Endothelial cell of umbilical vein (primary cell): ENCODE measurements at regions not wholly inside any gene's neighbourhood (a gene's known extent, or its start where the extent isn't known, plus 50 kb on each side); places are given as distances from the start of the nearest gene placed in this dataset.

Source experiments
- CTCF ChIP-seq, 2 donors: IDR thresholded peaks; 1 replicate in 1 of 2; 2 replicates in 1 of 2; pipeline ENCODE4 v1.5.1; 2011; ENCODE audit warnings: low read length in 2 of 2, mild to moderate bottlenecking in 2 of 2, moderate library complexity in 2 of 2, control low read depth in 1 of 2, inconsistent platforms in 1 of 2, low read depth in 1 of 2; ENCODE audit not compliant: insufficient read depth in 1 of 2; ENCODE audit errors: extremely low read depth in 1 of 2
- EZH2 ChIP-seq: IDR thresholded peaks from 2 replicates; pipeline ENCODE4 v1.6.1; 2012; ENCODE audit warnings: borderline replicate concordance, low read depth, mild to moderate bottlenecking, moderate library complexity, low read length, inconsistent platforms; ENCODE audit not compliant: severe bottlenecking
- JUN ChIP-seq: IDR thresholded peaks from 2 replicates; pipeline ENCODE4 v1.6.1; 2011; ENCODE audit warnings: borderline replicate concordance, low read depth; ENCODE audit not compliant: insufficient read length, insufficient read depth
- MAX ChIP-seq: IDR thresholded peaks from 2 replicates; pipeline ENCODE4 v1.6.1; 2011; ENCODE audit not compliant: insufficient read depth, insufficient read length
- MYC ChIP-seq: IDR thresholded peaks from one replicate; pipeline ENCODE4 v1.6.1; 2011; ENCODE audit warnings: mild to moderate bottlenecking, low read depth, low read length
- POLR2A ChIP-seq: IDR thresholded peaks from 2 replicates; pipeline ENCODE4 v1.6.1; 2012; ENCODE audit warnings: low read depth, mild to moderate bottlenecking, control low read depth, low read length
- POLR2AphosphoS5 ChIP-seq: IDR thresholded peaks from 2 replicates; pipeline ENCODE4 v1.6.1; 2012; ENCODE audit warnings: low read depth, mild to moderate bottlenecking, control low read depth, low read length, moderate library complexity; ENCODE audit not compliant: insufficient read depth

GRCh38 chr9:83155733-83156132, 92.8 kb upstream of the RASEF start:
- no peak for TF ChIP-seq CTCF (IDR thresholded peaks at IDR 0.05; ENCODE audit: extremely low read depth in 1 of 2, insufficient read depth in 1 of 2, low read depth in 1 of 2, low read length in 2 of 2)
- no peak for TF ChIP-seq MAX
- no peak for TF ChIP-seq EZH2
- TF ChIP-seq POLR2AphosphoS5, result no peak
- TF ChIP-seq POLR2A, result no peak
- TF ChIP-seq MYC, result no peak
- no peak for TF ChIP-seq JUN
